Activated T-helper 17 cell treated with anti-CD3 and anti-CD28 coated beads, Interleukin-2, amount 50 U/mL, for 72 hours (primary cell): ENCODE measurements at regions not wholly inside any gene's neighbourhood (a gene's known extent, or its start where the extent isn't known, plus 50 kb on each side); places are given as distances from the start of the nearest gene placed in this dataset.
A peak's percentile ranks its signal among the peaks of the same experiment; 100 is the strongest.

Source experiments
- ATAC-seq: fragments of 150-1000 bp; cut with Tn5 transposase; replicated peaks from 2 replicates; pipeline ENCODE4 v1.10.0; 2021; ENCODE audit warnings: mild to moderate bottlenecking, moderate library complexity
- H3K27ac Mint-ChIP-seq: one replicate; pipeline ENCODE4 v1.8.0; 2022; ENCODE audit warnings: mixed read lengths
- H3K27me3 Mint-ChIP-seq: one replicate; pipeline ENCODE4 v1.8.0; 2022; ENCODE audit warnings: mixed read lengths
- H3K36me3 Mint-ChIP-seq: one replicate; pipeline ENCODE4 v1.8.0; 2022; ENCODE audit warnings: low read depth, mild to moderate bottlenecking, mixed read lengths
- H3K4me1 Mint-ChIP-seq: one replicate; pipeline ENCODE4 v1.8.0; 2022; ENCODE audit warnings: mixed read lengths
- H3K4me3 Mint-ChIP-seq: one replicate; pipeline ENCODE4 v1.8.0; 2022; ENCODE audit warnings: mild to moderate bottlenecking, mixed read lengths
- H3K9me3 Mint-ChIP-seq: one replicate; pipeline ENCODE4 v1.8.0; 2022; ENCODE audit warnings: mixed read lengths

DNA sequence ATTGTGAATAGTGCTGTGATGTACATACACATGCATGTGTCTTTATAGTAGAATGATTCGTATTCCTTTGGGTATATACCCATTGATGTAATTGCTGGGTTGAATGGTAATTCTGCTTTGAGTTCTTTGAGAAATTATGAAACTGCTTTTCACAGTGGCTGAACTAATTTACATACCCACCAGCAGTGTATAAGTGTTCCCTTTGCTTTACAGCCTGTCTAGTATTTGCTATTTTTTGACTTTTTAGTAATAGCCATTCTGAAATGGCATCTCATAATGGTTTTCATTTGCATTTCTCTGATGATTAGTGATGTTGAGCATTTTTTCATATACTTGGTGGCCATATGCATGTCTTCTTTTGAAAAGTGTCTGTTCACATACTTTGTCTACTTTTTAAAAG lies 54.5 kb upstream of the FAM78B start:
- Mint-ChIP-seq H3K9me3 (peaks cover 28% of the 10 kb centered on the region), H3K36me3 (no peaks in the 10 kb centered on the region), H3K4me1 (no peaks in the 10 kb centered on the region), H3K4me3 (no peak overlapping the region), H3K27me3 (peaks cover 7% of the 10 kb centered on the region), H3K27ac (no peak overlapping the region)
- no peak for ATAC-seq

- H3K27me3 Mint-ChIP-seq = peaks cover 16% of the 10 kb centered on the region
- H3K36me3 Mint-ChIP-seq = no peaks in the 10 kb centered on the region
- no peak overlapping the region for H3K4me3 Mint-ChIP-seq
- peaks cover 22% of the 10 kb centered on the region for H3K9me3 Mint-ChIP-seq
- no peak overlapping the region for H3K27ac Mint-ChIP-seq
- no peaks in the 10 kb centered on the region for H3K4me1 Mint-ChIP-seq
- no peak for ATAC-seq
These were observed 67.1 kb upstream of the FAM78B start for GRCh38 chr1:166233750-166234366.

GRCh38 chr1:166235728-166236127 lies 68.9 kb upstream of the FAM78B start:
- Mint-ChIP-seq H3K36me3 (no peaks in the 10 kb centered on the region), H3K4me3 (no peak overlapping the region), H3K27ac (no peak overlapping the region), H3K27me3 (peaks cover 6% of the 10 kb centered on the region), H3K9me3 (peaks cover 13% of the 10 kb centered on the region), H3K4me1 (no peaks in the 10 kb centered on the region)
- ATAC-seq = no peak

- ATAC-seq = no peak
- H3K4me3 Mint-ChIP-seq = no peak overlapping the region
- H3K27me3 Mint-ChIP-seq = no peaks in the 10 kb centered on the region
These were observed 70.9 kb upstream of the FAM78B start for GRCh38 chr1:166237675-166238074.

GRCh38 chr1:166253076-166253779 lies 86.4 kb upstream of the FAM78B start:
- Mint-ChIP-seq H3K4me1 (no peaks in the 10 kb centered on the region), H3K4me3 (no peak overlapping the region), H3K27me3 (peaks cover 2% of the 10 kb centered on the region), H3K36me3 (no peaks in the 10 kb centered on the region), H3K27ac (no peak overlapping the region), H3K9me3 (peaks cover 22% of the 10 kb centered on the region)
- ATAC-seq = no peak

More at GRCh38 chr1:166237675-166238074, 70.9 kb upstream of the FAM78B start:
- no peaks in the 10 kb centered on the region for H3K9me3 Mint-ChIP-seq
- no peak overlapping the region for H3K27ac Mint-ChIP-seq
- no peaks in the 10 kb centered on the region for H3K36me3 Mint-ChIP-seq
- no peaks in the 10 kb centered on the region for H3K4me1 Mint-ChIP-seq

DNA sequence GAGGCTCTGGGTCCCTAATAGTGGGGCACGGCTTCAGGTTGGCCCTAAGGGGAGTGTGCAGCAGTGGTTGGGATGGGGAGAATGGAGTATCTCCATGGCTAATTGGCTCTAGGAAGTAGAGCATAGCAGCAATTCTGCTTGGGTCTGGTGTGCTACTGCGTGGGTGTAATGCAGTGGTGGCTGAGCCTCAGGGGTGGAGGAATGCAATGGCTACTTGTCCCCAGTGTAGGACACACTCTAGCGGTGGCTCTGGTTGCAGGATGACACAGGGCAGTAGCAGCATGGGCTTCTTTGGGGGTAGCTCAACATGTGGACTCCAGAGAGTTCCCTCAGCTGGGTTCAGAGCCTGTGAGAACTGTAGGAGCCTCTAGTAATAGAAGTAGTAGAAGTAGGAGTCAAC lies 91.2 kb upstream of the FAM78B start:
- H3K27me3 Mint-ChIP-seq = peaks cover 2% of the 10 kb centered on the region
- H3K36me3 Mint-ChIP-seq = no peaks in the 10 kb centered on the region
- H3K27ac Mint-ChIP-seq = no peak overlapping the region
- H3K9me3 Mint-ChIP-seq = peaks cover 15% of the 10 kb centered on the region
- no peak overlapping the region for H3K4me3 Mint-ChIP-seq
- ATAC-seq = no peak
- H3K4me1 Mint-ChIP-seq = no peaks in the 10 kb centered on the region

DNA sequence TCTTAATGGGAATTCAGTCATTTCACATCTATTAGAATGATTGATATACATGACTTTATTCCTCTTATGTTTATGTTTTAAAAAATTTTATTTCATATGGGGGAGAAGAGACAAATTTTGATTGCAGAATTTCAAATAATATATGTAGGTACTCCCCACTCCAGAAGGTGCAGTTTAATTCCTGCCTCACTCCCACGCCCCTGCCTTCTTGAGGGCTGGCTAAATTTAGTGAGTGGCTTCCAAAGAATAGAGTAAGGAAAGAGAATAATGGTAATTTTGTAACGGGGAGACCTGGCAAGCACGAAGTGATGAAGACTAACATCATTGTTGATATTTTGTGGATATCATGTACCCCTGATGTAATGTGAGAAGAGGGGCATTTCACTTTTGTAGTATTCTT lies 94.7 kb upstream of the FAM78B start:
- ATAC-seq = no peak
- H3K27me3 Mint-ChIP-seq = peaks cover 7% of the 10 kb centered on the region
- no peaks in the 10 kb centered on the region for H3K36me3 Mint-ChIP-seq
- no peak overlapping the region for H3K4me3 Mint-ChIP-seq
- peaks cover 4% of the 10 kb centered on the region for H3K9me3 Mint-ChIP-seq
- H3K4me1 Mint-ChIP-seq = no peaks in the 10 kb centered on the region
- H3K27ac Mint-ChIP-seq = no peak overlapping the region

DNA sequence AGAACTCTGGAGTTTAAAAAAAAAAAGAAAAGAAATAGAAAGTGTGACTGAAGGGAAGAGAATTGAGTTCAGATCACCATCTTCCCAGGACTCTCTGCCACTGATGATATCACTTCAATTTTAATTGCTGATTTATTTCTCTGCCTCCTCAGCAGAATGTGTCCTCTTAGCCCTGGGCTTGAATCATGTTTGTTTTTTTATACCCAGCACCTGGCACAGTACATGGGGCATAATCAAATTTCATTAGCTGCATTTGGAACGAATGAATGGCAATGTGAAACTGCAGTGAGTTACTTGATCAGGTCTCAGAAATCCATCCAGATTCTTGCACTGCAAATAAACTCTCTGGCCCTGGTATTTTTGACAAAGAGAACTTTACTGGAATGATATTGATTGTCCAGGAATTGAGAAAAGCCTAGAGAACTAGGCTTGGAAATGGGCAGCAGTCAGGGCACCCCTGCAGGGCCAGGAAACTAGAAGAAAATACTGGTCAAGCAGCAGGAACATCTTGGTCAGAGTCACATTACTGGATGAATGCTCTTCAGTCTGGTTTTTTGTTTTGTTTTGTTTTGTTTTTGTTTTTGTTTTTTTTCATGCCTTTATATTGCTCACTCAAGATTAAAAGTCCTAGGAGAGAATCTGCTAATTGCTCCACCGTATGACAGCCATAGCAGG lies 103.8 kb upstream of the FAM78B start:
- ATAC-seq = no peak
- Mint-ChIP-seq H3K4me3 (no peak overlapping the region), H3K4me1 (no peaks in the 10 kb centered on the region)

DNA sequence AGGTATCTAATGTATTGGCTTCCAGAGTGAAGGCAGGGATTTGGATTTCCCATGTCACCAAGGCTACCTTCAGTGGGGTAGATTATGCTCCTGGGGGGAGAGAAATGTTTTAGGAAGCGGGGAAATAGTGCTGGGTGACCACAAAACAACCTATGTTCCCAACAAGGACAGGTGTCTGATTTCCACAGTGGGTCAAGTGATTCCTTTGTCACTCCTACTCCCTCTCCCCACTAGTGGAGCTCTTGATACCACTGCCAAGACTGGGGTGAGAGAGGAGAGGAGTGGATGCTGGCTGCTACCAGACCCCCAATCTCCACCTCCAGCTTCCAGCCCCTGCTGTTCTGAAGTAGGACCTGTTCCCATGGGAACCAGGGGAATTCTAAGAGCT lies 104.3 kb upstream of the FAM78B start:
- Mint-ChIP-seq H3K9me3 (peaks cover 4% of the 10 kb centered on the region), H3K27me3 (peaks cover 3% of the 10 kb centered on the region), H3K4me3 (no peak overlapping the region), H3K4me1 (no peaks in the 10 kb centered on the region), H3K27ac (no peak overlapping the region), H3K36me3 (no peaks in the 10 kb centered on the region)
- ATAC-seq = no peak

More for the DNA sequence above, 103.8 kb upstream of the FAM78B start:
- Mint-ChIP-seq H3K27me3 (peaks cover 4% of the 10 kb centered on the region), H3K9me3 (peaks cover 3% of the 10 kb centered on the region), H3K36me3 (no peaks in the 10 kb centered on the region), H3K27ac (no peak overlapping the region)

- H3K4me3 Mint-ChIP-seq = no peak overlapping the region
- H3K27me3 Mint-ChIP-seq = no peaks in the 10 kb centered on the region
- peaks cover 6% of the 10 kb centered on the region for H3K9me3 Mint-ChIP-seq
- H3K27ac Mint-ChIP-seq = no peak overlapping the region
- peak; percentile 14 for ATAC-seq
- no peaks in the 10 kb centered on the region for H3K4me1 Mint-ChIP-seq
- no peaks in the 10 kb centered on the region for H3K36me3 Mint-ChIP-seq
These were observed 105.4 kb upstream of the FAM78B start for GRCh38 chr1:166272155-166272554.

GRCh38 chr1:166272851-166273250 lies 106.0 kb upstream of the FAM78B start:
- no peak for ATAC-seq
- Mint-ChIP-seq H3K36me3 (no peaks in the 10 kb centered on the region), H3K4me3 (no peak overlapping the region), H3K27ac (no peak overlapping the region), H3K4me1 (no peaks in the 10 kb centered on the region), H3K27me3 (no peaks in the 10 kb centered on the region), H3K9me3 (peaks cover 6% of the 10 kb centered on the region)

DNA sequence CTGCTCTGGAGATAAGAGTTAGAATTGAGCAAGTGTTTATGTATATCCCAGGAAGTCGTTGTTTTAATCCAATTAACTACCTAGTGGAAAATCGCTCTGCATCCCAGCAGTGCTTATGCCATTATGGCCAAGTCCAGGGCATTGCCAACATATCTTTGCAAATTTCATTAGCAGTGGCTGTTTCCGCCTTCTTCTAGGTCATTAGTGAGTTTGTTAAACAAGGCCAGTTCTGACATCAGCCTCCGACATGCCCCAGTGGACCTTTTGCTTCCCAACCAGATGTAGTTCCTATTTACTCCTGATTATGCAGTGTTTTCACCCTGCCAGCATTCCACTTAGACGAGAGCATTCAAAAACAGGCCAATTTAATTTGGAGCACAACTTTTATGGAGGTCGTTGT lies 106.8 kb upstream of the FAM78B start:
- no peak for ATAC-seq
- no peaks in the 10 kb centered on the region for H3K36me3 Mint-ChIP-seq
- no peak overlapping the region for H3K4me3 Mint-ChIP-seq
- H3K9me3 Mint-ChIP-seq = peaks cover 9% of the 10 kb centered on the region
- peaks cover 2% of the 10 kb centered on the region for H3K27me3 Mint-ChIP-seq
- no peaks in the 10 kb centered on the region for H3K4me1 Mint-ChIP-seq
- H3K27ac Mint-ChIP-seq = no peak overlapping the region

- H3K27ac Mint-ChIP-seq = no peak overlapping the region
- no peak overlapping the region for H3K4me3 Mint-ChIP-seq
- H3K9me3 Mint-ChIP-seq = peaks cover 5% of the 10 kb centered on the region
- H3K27me3 Mint-ChIP-seq = peaks cover 8% of the 10 kb centered on the region
- no peak for ATAC-seq
- H3K36me3 Mint-ChIP-seq = no peaks in the 10 kb centered on the region
- H3K4me1 Mint-ChIP-seq = no peaks in the 10 kb centered on the region
These were observed 115.8 kb upstream of the FAM78B start for GRCh38 chr1:166282391-166283137.

DNA sequence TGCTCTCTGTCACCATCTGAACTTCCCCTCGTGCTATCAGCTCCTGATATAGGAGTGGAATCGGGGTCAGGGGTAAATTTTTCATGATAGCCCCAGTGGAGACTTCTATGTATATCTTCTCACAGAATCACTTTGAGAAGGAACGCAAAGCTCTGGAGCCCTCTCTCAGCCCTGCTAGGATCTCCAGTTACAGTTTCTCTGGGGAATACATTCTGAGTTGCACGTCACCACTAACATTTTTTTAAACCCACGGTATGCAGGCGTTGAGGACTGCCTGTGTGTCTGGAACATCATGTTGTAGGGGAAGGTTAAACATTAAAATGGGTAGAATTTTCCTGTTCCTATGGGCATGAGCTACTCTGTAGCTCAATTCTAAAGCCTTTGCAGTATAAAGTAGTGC lies 116.4 kb upstream of the FAM78B start:
- peaks cover 8% of the 10 kb centered on the region for H3K27me3 Mint-ChIP-seq
- H3K27ac Mint-ChIP-seq = no peak overlapping the region
- no peaks in the 10 kb centered on the region for H3K4me1 Mint-ChIP-seq
- H3K4me3 Mint-ChIP-seq = no peak overlapping the region
- no peak for ATAC-seq
- no peaks in the 10 kb centered on the region for H3K36me3 Mint-ChIP-seq
- peaks cover 5% of the 10 kb centered on the region for H3K9me3 Mint-ChIP-seq
